ENCODE measurements at regions not wholly inside any gene's neighbourhood (a gene's known extent, or its start where the extent isn't known, plus 50 kb on each side); places are given as distances from the start of the nearest gene placed in this dataset.
A peak's percentile ranks its signal among the peaks of the same experiment; 100 is the strongest.

- H3K27me3 Mint-ChIP-seq (ENCODE audit: low read depth): no peaks in the 10 kb centered on the region
These were observed 69.9 kb upstream of the GOLIM4 start for GRCh38 chr3:168165390-168166269.

GRCh38 chr3:168162172-168162571 lies 66.4 kb upstream of the GOLIM4 start:
- Mint-ChIP-seq H3K27ac (peak overlapping the region in 2 of 3 experiments; percentile 59 to 75), H3K27me3 (ENCODE audit: low read depth) (peaks cover 4% of the 10 kb centered on the region), H3K4me1 (peaks cover 27% of the 10 kb centered on the region), H3K9me3 (no peaks in the 10 kb centered on the region), H3K36me3 (ENCODE audit: low read depth) (no peaks in the 10 kb centered on the region), H3K4me3 (no peak overlapping the region)
- TF ChIP-seq CTCF (IDR thresholded peaks at IDR 0.05; ENCODE audit: unreplicated experiment in 3 of 3): no peak

More at GRCh38 chr3:168165390-168166269, 69.9 kb upstream of the GOLIM4 start:
- Mint-ChIP-seq H3K4me3 (peak overlapping the region in 1 of 3 experiments; percentile 0), H3K9me3 (no peaks in the 10 kb centered on the region), H3K27ac (peak overlapping the region in 2 of 3 experiments; percentile 41 to 49), H3K4me1 (peaks cover 20% of the 10 kb centered on the region), H3K36me3 (ENCODE audit: low read depth) (no peaks in the 10 kb centered on the region)
- peak; percentile 78 to 86 (median 80) for TF ChIP-seq CTCF (IDR thresholded peaks at IDR 0.05; ENCODE audit: unreplicated experiment in 3 of 3)

GRCh38 chr3:168161696-168162095 lies 66.0 kb upstream of the GOLIM4 start:
- Mint-ChIP-seq H3K27me3 (ENCODE audit: low read depth) (peaks cover 4% of the 10 kb centered on the region), H3K4me1 (peaks cover 27% of the 10 kb centered on the region), H3K9me3 (no peaks in the 10 kb centered on the region), H3K36me3 (ENCODE audit: low read depth) (no peaks in the 10 kb centered on the region), H3K27ac (peak overlapping the region in 2 of 3 experiments; percentile 59 to 75), H3K4me3 (no peak overlapping the region)
- TF ChIP-seq CTCF (IDR thresholded peaks at IDR 0.05; ENCODE audit: unreplicated experiment in 3 of 3): no peak

- Mint-ChIP-seq H3K4me1 (peaks cover 16% of the 10 kb centered on the region), H3K9me3 (peaks cover 11% of the 10 kb centered on the region), H3K4me3 (no peak overlapping the region), H3K36me3 (ENCODE audit: low read depth) (no peaks in the 10 kb centered on the region), H3K27ac (no peak overlapping the region), H3K27me3 (ENCODE audit: low read depth) (peaks cover 4% of the 10 kb centered on the region)
- TF ChIP-seq CTCF (IDR thresholded peaks at IDR 0.05; ENCODE audit: unreplicated experiment in 3 of 3): no peak
These were observed 62.2 kb upstream of the GOLIM4 start for GRCh38 chr3:168157903-168158302.

- H3K4me1 Mint-ChIP-seq: peaks cover 11% of the 10 kb centered on the region
- H3K4me3 Mint-ChIP-seq: no peak overlapping the region
- peaks cover 1% of the 10 kb centered on the region for H3K36me3 Mint-ChIP-seq (ENCODE audit: low read depth)
These were observed 61.5 kb upstream of the GOLIM4 start for GRCh38 chr3:168157099-168157700.

More at GRCh38 chr3:168157099-168157700, 61.5 kb upstream of the GOLIM4 start:
- Mint-ChIP-seq H3K9me3 (peaks cover 13% of the 10 kb centered on the region), H3K27ac (no peak overlapping the region), H3K27me3 (ENCODE audit: low read depth) (peaks cover 4% of the 10 kb centered on the region)
- no peak for TF ChIP-seq CTCF (IDR thresholded peaks at IDR 0.05; ENCODE audit: unreplicated experiment in 3 of 3)

Data from nephron (organoid).